Transverse colon (tissue), 4 donors: ENCODE measurements at regions not wholly inside any gene's neighbourhood (a gene's known extent, or its start where the extent isn't known, plus 50 kb on each side); places are given as distances from the start of the nearest gene placed in this dataset.

Source experiments
- CTCF ChIP-seq, 5 experiments: fragments of 200-600 bp in 3 of 5; fragments of 450-650 bp in 2 of 5; sonication (generic) in 3 of 5; IDR thresholded peaks; 1 replicate in 2 of 5; 2 replicates in 3 of 5; pipeline ENCODE4 v1.5.1; 2016 to 2017; ENCODE audit warnings: antibody characterized with exemption in 5 of 5, inconsistent platforms in 3 of 5, mild to moderate bottlenecking in 2 of 5, moderate library complexity in 1 of 5
- POLR2AphosphoS5 ChIP-seq, 3 donors: sonication (generic); formaldehyde crosslinking; IDR thresholded peaks; one replicate each; pipeline ENCODE4 v1.6.1; 2016; ENCODE audit warnings: antibody characterized with exemption in 3 of 3

GRCh38 chr20:39857187-39857586 lies 831.8 kb downstream of the MAFB start:
- TF ChIP-seq CTCF (IDR thresholded peaks at IDR 0.05) (no peak), POLR2AphosphoS5 (IDR thresholded peaks at IDR 0.05) (no peak)
